Neuronal stem cell (in vitro differentiated cells): ENCODE measurements at regions not wholly inside any gene's neighbourhood (a gene's known extent, or its start where the extent isn't known, plus 50 kb on each side); places are given as distances from the start of the nearest gene placed in this dataset.

ENCODE experiments used
- DNase-seq: peaks from one replicate; pipeline ENCODE4 v3.0.0-alpha.2; 2013; ENCODE audit warnings: low spot score
- H2AFZ ChIP-seq: one replicate; pipeline ENCODE4 v1.6.1; 2013; ENCODE audit warnings: mild to moderate bottlenecking, low read length, inconsistent platforms
- H2AK5ac ChIP-seq: 2 replicates; pipeline ENCODE4 v1.6.1; 2013; ENCODE audit warnings: low read depth, mild to moderate bottlenecking, inconsistent platforms, low read length, moderate library complexity, mixed read lengths
- H2BK120ac ChIP-seq: 2 replicates; pipeline ENCODE4 v1.6.1; 2013; ENCODE audit warnings: low read depth, mild to moderate bottlenecking, inconsistent platforms, low read length, moderate library complexity, mixed read lengths
- H2BK12ac ChIP-seq: one replicate; pipeline ENCODE4 v1.6.1; 2013; ENCODE audit warnings: low read length, inconsistent platforms
- H2BK15ac ChIP-seq: 2 replicates; pipeline ENCODE4 v1.6.1; 2013; ENCODE audit warnings: mild to moderate bottlenecking, low read length, inconsistent platforms, mixed read lengths
- H2BK5ac ChIP-seq: one replicate; pipeline ENCODE4 v1.6.1; 2013; ENCODE audit warnings: inconsistent platforms, mild to moderate bottlenecking, low read length, moderate library complexity
- H3K14ac ChIP-seq: one replicate; pipeline ENCODE4 v1.6.1; 2013; ENCODE audit warnings: low read length, inconsistent platforms
- H3K18ac ChIP-seq: 2 replicates; pipeline ENCODE4 v1.6.1; 2013; ENCODE audit warnings: low read length, inconsistent platforms
- H3K23ac ChIP-seq: 2 replicates; pipeline ENCODE4 v1.6.1; 2013; ENCODE audit warnings: low read depth, mild to moderate bottlenecking, mixed read lengths, low read length, inconsistent platforms; ENCODE audit not compliant: poor library complexity
- H3K27ac ChIP-seq: replicated peaks from 3 replicates; pipeline ENCODE4 v1.5.1; 2013; ENCODE audit warnings: low read length, inconsistent platforms
- H3K27me3 ChIP-seq, 3 experiments: 2 replicates each; pipeline ENCODE4 v1.6.1; 2013; ENCODE audit warnings: low read length in 3 of 3, mild to moderate bottlenecking in 2 of 3, inconsistent platforms in 1 of 3, low read depth in 1 of 3, mixed read lengths in 1 of 3, moderate library complexity in 1 of 3; ENCODE audit not compliant: control insufficient read depth in 3 of 3, insufficient read depth in 3 of 3
- H3K36me3 ChIP-seq, 2 donors: replicated peaks in 1 of 2; 2 replicates each; pipeline ENCODE4 v1.6.1; 2013; ENCODE audit warnings: low read length in 2 of 2; ENCODE audit not compliant: control insufficient read depth in 2 of 2, insufficient read depth in 2 of 2
- H3K4ac ChIP-seq: 2 replicates; pipeline ENCODE4 v1.6.1; 2013; ENCODE audit warnings: inconsistent platforms, mild to moderate bottlenecking, low read length, moderate library complexity
- H3K4me1 ChIP-seq, 2 donors: 1 replicate in 1 of 2; 2 replicates in 1 of 2; pipeline ENCODE4 v1.6.1; 2013; ENCODE audit warnings: low read length in 2 of 2, low read depth in 1 of 2; ENCODE audit not compliant: control insufficient read depth in 2 of 2, insufficient read depth in 1 of 2
- H3K4me2 ChIP-seq: one replicate; pipeline ENCODE4 v1.6.1; 2013; ENCODE audit warnings: mild to moderate bottlenecking, low read length, inconsistent platforms; ENCODE audit not compliant: insufficient read depth, poor library complexity, severe bottlenecking
- H3K4me3 ChIP-seq, 2 donors: 2 replicates each; pipeline ENCODE4 v1.5.1; 2013; ENCODE audit warnings: low read length in 2 of 2, mild to moderate bottlenecking in 2 of 2, inconsistent platforms in 1 of 2, moderate library complexity in 1 of 2
- H3K79me1 ChIP-seq: one replicate; pipeline ENCODE4 v1.6.1; 2013; ENCODE audit warnings: low read depth, mild to moderate bottlenecking, inconsistent platforms, low read length, moderate library complexity
- H3K9ac ChIP-seq: one replicate; pipeline ENCODE4 v1.6.1; 2013; ENCODE audit warnings: mild to moderate bottlenecking, low read depth, low read length, inconsistent platforms; ENCODE audit not compliant: poor library complexity
- H3K9me3 ChIP-seq, 2 donors: replicated peaks in 1 of 2; 2 replicates each; pipeline versions ENCODE3 to v1.6.1; 2013; ENCODE audit warnings: low read length in 2 of 2, mild to moderate bottlenecking in 2 of 2, inconsistent platforms in 1 of 2, low read depth in 1 of 2, mixed read lengths in 1 of 2, moderate library complexity in 1 of 2; ENCODE audit not compliant: control insufficient read depth in 2 of 2, insufficient read depth in 1 of 2
- H4K8ac ChIP-seq: one replicate; pipeline ENCODE4 v1.6.1; 2013; ENCODE audit warnings: low read depth, mild to moderate bottlenecking, inconsistent platforms, low read length, moderate library complexity
- H4K91ac ChIP-seq: one replicate; pipeline ENCODE4 v1.6.1; 2013; ENCODE audit warnings: low read length, low read depth, mild to moderate bottlenecking, inconsistent platforms; ENCODE audit not compliant: poor library complexity
- WGBS, 2 donors: extraction: QIAGEN DNeasy Blood & Tissue Kit; methylation state at CpG; one replicate each; pipeline ENCODE4 v1.1.7; 2013; ENCODE audit warnings: missing lambda C conversion rate in 2 of 2, mixed read lengths in 1 of 2; ENCODE audit not compliant: insufficient read length in 2 of 2, insufficient replicate concordance in 1 of 2; ENCODE audit errors: extremely low coverage in 2 of 2; 5-methylcytosine and 5-hydroxymethylcytosine counted together

DNA sequence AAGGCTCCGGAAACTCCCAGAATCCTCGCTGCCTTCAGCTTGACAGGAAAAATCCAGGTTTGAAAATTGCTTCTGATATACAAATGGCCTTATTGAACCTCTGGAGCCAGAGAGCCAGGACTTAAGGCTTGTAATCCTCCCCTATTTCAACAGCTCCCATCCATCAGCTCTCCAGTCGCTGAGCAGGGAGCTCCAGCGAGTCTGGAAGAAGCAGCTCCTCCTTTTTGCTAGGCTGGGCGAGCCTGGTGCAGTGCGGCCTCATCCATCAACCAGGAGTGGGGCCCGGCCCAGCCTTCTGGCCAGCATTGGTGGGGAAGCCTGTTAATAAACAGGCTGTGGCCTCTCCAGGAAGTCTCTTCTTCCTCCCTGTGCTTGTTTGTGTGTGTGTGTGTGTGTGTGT is 424.4 kb downstream of the TCERG1L start:
- H3K4ac ChIP-seq: no peak overlapping the region
- no peak overlapping the region for H3K9ac ChIP-seq
- H2BK5ac ChIP-seq: no peak overlapping the region
- no peak overlapping the region for H4K91ac ChIP-seq
- no peak overlapping the region for H2AK5ac ChIP-seq
- no peaks in the 10 kb centered on the region for H3K79me1 ChIP-seq
- H3K9me3 ChIP-seq: no peaks in the 10 kb centered on the region
- no peaks in the 10 kb centered on the region for H3K36me3 ChIP-seq
- no peak overlapping the region for H3K14ac ChIP-seq
- H3K27ac ChIP-seq: no peak overlapping the region
- H3K27me3 ChIP-seq: peaks cover 0 to 4% (median 0%) of the 10 kb centered on the region in 3 experiments
- H4K8ac ChIP-seq: no peak overlapping the region
- no peaks in the 10 kb centered on the region for H3K4me1 ChIP-seq
- no peak for DNase-seq
- no peak overlapping the region for H2AFZ ChIP-seq
- H2BK12ac ChIP-seq: no peak overlapping the region
- no peak overlapping the region for H3K18ac ChIP-seq
- no peak overlapping the region for H3K4me2 ChIP-seq
- H3K4me3 ChIP-seq: no peak overlapping the region
- no peak overlapping the region for H2BK120ac ChIP-seq
- no peak overlapping the region for H3K23ac ChIP-seq
- no CpG with 5 or more reads among the region's 7 CpGs for WGBS, 2 donors
- H2BK15ac ChIP-seq: no peak overlapping the region

DNA sequence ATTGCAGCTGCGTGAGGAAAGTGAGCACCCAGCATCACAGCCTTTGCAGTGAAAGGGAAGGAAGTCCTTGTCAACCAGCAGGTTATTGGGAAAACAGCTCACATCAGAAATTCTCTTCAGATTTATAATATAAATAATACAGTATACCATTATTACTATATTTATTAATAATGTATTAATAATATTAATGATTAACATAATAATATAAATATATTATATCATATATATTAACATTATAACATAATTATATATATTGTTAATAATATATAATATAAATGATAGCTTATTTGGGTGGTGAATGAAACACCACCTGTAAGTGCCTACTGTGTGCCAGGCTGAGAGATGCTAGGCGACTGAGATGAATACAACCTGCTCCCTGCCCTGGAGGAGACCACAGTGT is 423.0 kb downstream of the TCERG1L start:
- no peaks in the 10 kb centered on the region for H3K79me1 ChIP-seq
- H2BK15ac ChIP-seq: no peak overlapping the region
- H3K4me2 ChIP-seq: no peak overlapping the region
- no peak overlapping the region for H2AFZ ChIP-seq
- no peak for DNase-seq
- H4K8ac ChIP-seq: no peak overlapping the region
- no peak overlapping the region for H3K9ac ChIP-seq
- no peak overlapping the region for H4K91ac ChIP-seq
- H3K4ac ChIP-seq: no peak overlapping the region
- peaks cover 0 to 3% of the 10 kb centered on the region in 2 donors for H3K4me1 ChIP-seq
- no peak overlapping the region for H2BK120ac ChIP-seq
- no peak overlapping the region for H2BK12ac ChIP-seq
- H3K18ac ChIP-seq: no peak overlapping the region
- H3K27ac ChIP-seq: no peak overlapping the region
- no peaks in the 10 kb centered on the region for H3K36me3 ChIP-seq
- no peak overlapping the region for H2AK5ac ChIP-seq
- peaks cover 0 to 4% (median 0%) of the 10 kb centered on the region in 3 experiments for H3K27me3 ChIP-seq
- WGBS, 2 donors: no CpG with 5 or more reads among the region's 2 CpGs
- no peak overlapping the region for H2BK5ac ChIP-seq
- H3K23ac ChIP-seq: no peak overlapping the region
- no peak overlapping the region for H3K14ac ChIP-seq
- H3K9me3 ChIP-seq: no peaks in the 10 kb centered on the region
- no peak overlapping the region for H3K4me3 ChIP-seq

DNA sequence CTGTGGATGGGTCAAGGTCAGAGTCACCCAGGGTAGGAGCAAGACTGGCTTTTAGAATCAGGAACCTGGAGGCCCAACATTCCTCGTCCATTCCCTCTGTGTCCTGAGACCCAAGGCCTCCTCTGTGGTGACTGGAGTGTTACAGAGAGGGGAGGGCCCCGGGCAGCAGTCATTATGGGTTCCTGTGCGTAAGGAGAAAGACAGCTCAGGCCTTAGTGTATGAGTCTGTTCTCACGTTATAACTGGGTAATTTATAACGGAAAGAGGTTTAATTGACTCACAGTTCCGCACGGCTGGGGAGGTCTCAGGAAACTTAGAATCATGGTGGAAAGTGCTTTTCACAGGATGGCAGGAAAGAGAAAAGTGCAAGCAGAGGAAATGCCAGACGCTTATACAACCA is 422.3 kb downstream of the TCERG1L start:
- no CpG with 5 or more reads among the region's 8 CpGs for WGBS, 2 donors
- no peak overlapping the region for H3K18ac ChIP-seq

GRCh38 chr10:130889780-130890179 is 421.7 kb downstream of the TCERG1L start:
- H2BK5ac ChIP-seq: no peak overlapping the region
- no peak overlapping the region for H3K18ac ChIP-seq
- no peak overlapping the region for H3K14ac ChIP-seq
- no peak overlapping the region for H3K23ac ChIP-seq
- no peak overlapping the region for H3K4ac ChIP-seq
- H3K36me3 ChIP-seq: no peaks in the 10 kb centered on the region
- no peak overlapping the region for H2BK120ac ChIP-seq
- H3K9me3 ChIP-seq: no peaks in the 10 kb centered on the region
- H2AK5ac ChIP-seq: peak overlapping the region; percentile 14
- H2BK15ac ChIP-seq: no peak overlapping the region
- no peak overlapping the region for H3K4me2 ChIP-seq
- H2AFZ ChIP-seq: no peak overlapping the region
- H3K9ac ChIP-seq: no peak overlapping the region
- no peak for DNase-seq
- H3K4me1 ChIP-seq: peaks cover 0 to 5% of the 10 kb centered on the region in 2 donors
- peaks cover 0 to 4% (median 0%) of the 10 kb centered on the region in 3 experiments for H3K27me3 ChIP-seq
- no CpG with 5 or more reads among the region's 6 CpGs for WGBS, 2 donors
- H3K79me1 ChIP-seq: no peaks in the 10 kb centered on the region
- H2BK12ac ChIP-seq: no peak overlapping the region
- no peak overlapping the region for H4K8ac ChIP-seq
- H4K91ac ChIP-seq: no peak overlapping the region
- H3K4me3 ChIP-seq: no peak overlapping the region
- H3K27ac ChIP-seq: no peak overlapping the region

More for the DNA sequence above, 422.3 kb downstream of the TCERG1L start:
- Histone ChIP-seq H3K23ac (no peak overlapping the region), H4K91ac (no peak overlapping the region), H3K4me1 (peaks cover 0 to 5% of the 10 kb centered on the region in 2 donors), H3K27me3 (peaks cover 0 to 4% (median 0%) of the 10 kb centered on the region in 3 experiments), H2BK12ac (no peak overlapping the region), H2BK5ac (no peak overlapping the region), H3K9ac (no peak overlapping the region), H3K9me3 (no peaks in the 10 kb centered on the region), H3K14ac (no peak overlapping the region), H3K79me1 (no peaks in the 10 kb centered on the region), H4K8ac (no peak overlapping the region), H3K4ac (no peak overlapping the region), H2AFZ (no peak overlapping the region), H3K4me2 (no peak overlapping the region), H3K27ac (no peak overlapping the region), H2BK120ac (no peak overlapping the region), H2BK15ac (no peak overlapping the region), H3K36me3 (no peaks in the 10 kb centered on the region), H3K4me3 (no peak overlapping the region), H2AK5ac (no peak overlapping the region)
- DNase-seq: no peak
